Nephron (organoid): ENCODE measurements at regions not wholly inside any gene's neighbourhood (a gene's known extent, or its start where the extent isn't known, plus 50 kb on each side); places are given as distances from the start of the nearest gene placed in this dataset.

Experiments used
- H3K27ac Mint-ChIP-seq, 3 experiments: 2 replicates each; pipeline ENCODE4 v1.8.0; 2020; ENCODE audit warnings: mixed read lengths in 3 of 3, mild to moderate bottlenecking in 2 of 3, moderate library complexity in 1 of 3
- H3K27me3 Mint-ChIP-seq: 2 replicates; pipeline ENCODE4 v1.8.0; 2021; ENCODE audit warnings: low read depth, mild to moderate bottlenecking, moderate library complexity, mixed read lengths
- H3K36me3 Mint-ChIP-seq: 2 replicates; pipeline ENCODE4 v1.8.0; 2020; ENCODE audit warnings: low read depth, mixed read lengths
- H3K4me1 Mint-ChIP-seq: 2 replicates; pipeline ENCODE4 v1.8.0; 2020; ENCODE audit warnings: mixed read lengths
- H3K4me3 Mint-ChIP-seq, 3 experiments: 2 replicates each; pipeline ENCODE4 v1.8.0; 2020; ENCODE audit warnings: mild to moderate bottlenecking in 3 of 3, mixed read lengths in 3 of 3, moderate library complexity in 2 of 3
- H3K9me3 Mint-ChIP-seq: 2 replicates; pipeline ENCODE4 v1.8.0; 2020; ENCODE audit warnings: mixed read lengths
- TF ChIP-seq, protein P1 (sequence below), 3 experiments: fragments of 200-600 bp; sonication (generic); IDR thresholded peaks; one replicate each; pipeline ENCODE4 v1.5.0; 2021; ENCODE audit warnings: antibody characterized with exemption in 3 of 3; ENCODE audit not compliant: unreplicated experiment in 3 of 3

DNA sequence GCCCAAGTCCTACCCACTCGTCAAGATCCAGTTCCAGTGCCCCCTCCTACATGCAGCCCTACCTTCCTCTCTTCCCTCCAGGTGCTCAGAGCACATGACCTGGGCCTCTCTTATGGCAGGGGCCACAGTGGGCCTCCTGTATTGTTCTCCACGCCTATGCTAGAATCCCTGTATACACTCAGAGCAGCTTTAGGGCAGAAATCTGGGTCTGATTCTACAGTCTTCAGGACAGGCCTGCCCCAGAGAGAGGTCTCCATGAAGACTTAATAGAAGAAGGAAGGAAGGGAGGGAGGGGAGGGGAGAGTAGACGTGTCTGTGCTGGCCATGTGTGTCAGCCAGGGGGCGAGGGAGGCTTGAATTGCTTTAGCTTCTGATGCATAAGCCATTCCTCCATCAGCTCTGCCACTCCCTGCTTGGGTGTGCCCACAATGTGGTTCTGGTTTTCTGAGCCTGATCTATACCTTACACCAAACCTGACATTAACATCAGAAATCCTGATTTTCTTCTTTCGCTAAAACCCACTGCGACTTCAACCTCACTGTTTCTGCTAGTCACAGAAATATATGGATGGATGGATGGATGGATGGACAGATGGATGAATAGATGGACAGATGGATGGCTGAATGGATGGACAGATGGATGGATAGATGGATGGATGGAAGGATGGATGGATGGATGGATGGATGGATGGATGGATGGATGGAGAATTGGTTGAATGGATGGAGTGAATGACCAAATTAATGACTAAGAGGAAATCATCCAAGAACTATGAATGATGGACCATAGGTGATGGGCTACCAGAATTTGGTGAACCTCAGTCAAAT is 56.6 kb upstream of the PRDM11 start:
- no peaks in the 10 kb centered on the region for H3K36me3 Mint-ChIP-seq
- H3K4me1 Mint-ChIP-seq, result peaks cover 36% of the 10 kb centered on the region
- no peaks in the 10 kb centered on the region for H3K9me3 Mint-ChIP-seq
- TF ChIP-seq, protein P1, sequence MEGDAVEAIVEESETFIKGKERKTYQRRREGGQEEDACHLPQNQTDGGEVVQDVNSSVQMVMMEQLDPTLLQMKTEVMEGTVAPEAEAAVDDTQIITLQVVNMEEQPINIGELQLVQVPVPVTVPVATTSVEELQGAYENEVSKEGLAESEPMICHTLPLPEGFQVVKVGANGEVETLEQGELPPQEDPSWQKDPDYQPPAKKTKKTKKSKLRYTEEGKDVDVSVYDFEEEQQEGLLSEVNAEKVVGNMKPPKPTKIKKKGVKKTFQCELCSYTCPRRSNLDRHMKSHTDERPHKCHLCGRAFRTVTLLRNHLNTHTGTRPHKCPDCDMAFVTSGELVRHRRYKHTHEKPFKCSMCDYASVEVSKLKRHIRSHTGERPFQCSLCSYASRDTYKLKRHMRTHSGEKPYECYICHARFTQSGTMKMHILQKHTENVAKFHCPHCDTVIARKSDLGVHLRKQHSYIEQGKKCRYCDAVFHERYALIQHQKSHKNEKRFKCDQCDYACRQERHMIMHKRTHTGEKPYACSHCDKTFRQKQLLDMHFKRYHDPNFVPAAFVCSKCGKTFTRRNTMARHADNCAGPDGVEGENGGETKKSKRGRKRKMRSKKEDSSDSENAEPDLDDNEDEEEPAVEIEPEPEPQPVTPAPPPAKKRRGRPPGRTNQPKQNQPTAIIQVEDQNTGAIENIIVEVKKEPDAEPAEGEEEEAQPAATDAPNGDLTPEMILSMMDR (IDR thresholded peaks at IDR 0.05; ENCODE audit: unreplicated experiment in 3 of 3), result peak in 2 of 3 experiments; percentile 8 to 11
- peak overlapping the region; percentile 17 to 54 (median 46) for H3K27ac Mint-ChIP-seq
- H3K4me3 Mint-ChIP-seq, result peak overlapping the region in 1 of 3 experiments; percentile 1
- H3K27me3 Mint-ChIP-seq, result peaks cover 17% of the 10 kb centered on the region

DNA sequence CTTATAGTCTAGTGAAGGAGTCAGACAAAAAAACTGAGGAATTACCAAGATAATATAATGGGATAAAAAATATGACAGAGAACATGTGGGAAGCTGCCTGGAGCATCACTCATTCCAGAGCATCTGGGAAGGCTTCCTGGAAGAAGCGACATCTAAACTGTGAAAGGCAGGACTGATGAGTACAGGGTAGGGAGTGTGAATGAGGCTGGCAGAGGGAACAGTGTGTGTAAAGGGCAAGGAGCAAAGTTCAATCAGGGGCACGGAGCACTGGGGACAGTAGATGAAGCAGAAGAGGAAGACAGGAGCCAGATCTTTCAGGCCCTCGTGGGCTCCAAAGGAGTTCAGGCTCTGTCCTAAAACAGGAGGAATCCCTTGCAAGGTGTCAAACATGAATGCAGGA is 55.8 kb upstream of the PRDM11 start:
- Mint-ChIP-seq H3K27me3 (peaks cover 22% of the 10 kb centered on the region), H3K9me3 (no peaks in the 10 kb centered on the region), H3K27ac (no peak overlapping the region), H3K4me3 (no peak overlapping the region), H3K4me1 (peaks cover 36% of the 10 kb centered on the region), H3K36me3 (no peaks in the 10 kb centered on the region)
- TF ChIP-seq, protein P1 (IDR thresholded peaks at IDR 0.05; ENCODE audit: unreplicated experiment in 3 of 3), result no peak

DNA sequence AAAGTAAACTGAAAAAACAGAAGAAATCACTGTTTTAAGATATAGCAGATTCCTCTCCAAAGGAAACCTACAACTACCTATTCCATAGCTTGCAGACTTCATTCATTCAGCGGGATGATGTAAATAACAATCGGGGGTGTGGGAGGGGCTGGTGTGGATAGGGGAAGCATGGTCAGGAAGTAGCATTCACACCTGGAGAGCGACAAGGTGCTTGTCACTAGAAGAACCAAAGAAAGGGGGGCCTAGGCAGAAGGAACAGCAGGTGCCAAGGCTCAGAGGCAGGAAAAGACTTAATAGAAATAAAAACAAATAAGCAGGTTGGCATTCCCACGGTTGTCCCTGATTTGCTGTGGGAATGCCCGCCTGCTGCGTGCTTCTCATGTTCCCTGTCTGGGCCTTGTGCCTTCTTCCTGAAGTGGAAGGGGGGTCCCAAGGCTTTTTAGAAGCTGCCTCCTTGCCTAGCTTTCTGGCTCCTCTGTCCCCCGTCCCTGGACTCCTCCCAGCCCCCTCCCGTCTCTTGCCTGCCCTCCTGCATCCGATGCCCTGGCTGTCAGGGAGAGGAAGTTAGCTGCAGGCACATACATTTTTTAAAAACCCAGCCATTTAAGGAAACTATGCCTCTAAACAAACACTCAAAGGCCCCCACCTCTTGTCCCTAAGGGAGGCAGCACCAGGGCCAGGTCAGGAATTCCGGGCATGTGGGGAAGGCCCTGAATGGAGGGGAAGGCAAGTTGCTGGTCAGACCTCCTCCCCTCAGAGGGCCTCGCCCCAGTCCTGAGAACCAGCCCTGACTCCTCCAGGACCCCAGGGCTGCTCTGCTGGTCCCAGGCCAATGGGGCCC is 54.7 kb upstream of the PRDM11 start:
- Mint-ChIP-seq H3K4me1 (peaks cover 36% of the 10 kb centered on the region), H3K36me3 (no peaks in the 10 kb centered on the region), H3K27ac (no peak overlapping the region), H3K4me3 (no peak overlapping the region), H3K9me3 (no peaks in the 10 kb centered on the region), H3K27me3 (peaks cover 27% of the 10 kb centered on the region)
- TF ChIP-seq, protein P1 (IDR thresholded peaks at IDR 0.05; ENCODE audit: unreplicated experiment in 3 of 3), result no peak

DNA sequence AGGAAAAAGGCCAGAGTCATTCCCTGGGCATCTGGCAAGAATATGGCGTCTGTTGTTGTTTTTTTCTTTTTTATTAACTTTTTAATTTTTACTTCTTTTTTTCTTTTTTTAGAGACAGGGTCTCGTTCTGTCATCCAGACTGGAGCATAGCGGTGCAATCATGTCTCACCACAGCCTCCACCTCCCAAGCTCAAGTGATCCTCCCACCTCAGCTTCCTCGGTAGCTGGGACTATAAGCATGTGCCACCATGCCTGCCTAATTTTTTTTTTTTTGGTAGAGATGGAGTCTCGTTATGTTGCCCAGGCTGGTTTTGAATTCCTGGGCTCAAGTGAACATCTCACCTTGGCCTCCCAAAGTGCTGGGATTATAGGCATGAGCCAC is 54.0 kb upstream of the PRDM11 start:
- no peak overlapping the region for H3K27ac Mint-ChIP-seq
- TF ChIP-seq, protein P1 (IDR thresholded peaks at IDR 0.05; ENCODE audit: unreplicated experiment in 3 of 3), result no peak
- peaks cover 32% of the 10 kb centered on the region for H3K27me3 Mint-ChIP-seq
- peaks cover 33% of the 10 kb centered on the region for H3K4me1 Mint-ChIP-seq
- H3K36me3 Mint-ChIP-seq, result no peaks in the 10 kb centered on the region
- H3K4me3 Mint-ChIP-seq, result no peak overlapping the region
- H3K9me3 Mint-ChIP-seq, result no peaks in the 10 kb centered on the region

DNA sequence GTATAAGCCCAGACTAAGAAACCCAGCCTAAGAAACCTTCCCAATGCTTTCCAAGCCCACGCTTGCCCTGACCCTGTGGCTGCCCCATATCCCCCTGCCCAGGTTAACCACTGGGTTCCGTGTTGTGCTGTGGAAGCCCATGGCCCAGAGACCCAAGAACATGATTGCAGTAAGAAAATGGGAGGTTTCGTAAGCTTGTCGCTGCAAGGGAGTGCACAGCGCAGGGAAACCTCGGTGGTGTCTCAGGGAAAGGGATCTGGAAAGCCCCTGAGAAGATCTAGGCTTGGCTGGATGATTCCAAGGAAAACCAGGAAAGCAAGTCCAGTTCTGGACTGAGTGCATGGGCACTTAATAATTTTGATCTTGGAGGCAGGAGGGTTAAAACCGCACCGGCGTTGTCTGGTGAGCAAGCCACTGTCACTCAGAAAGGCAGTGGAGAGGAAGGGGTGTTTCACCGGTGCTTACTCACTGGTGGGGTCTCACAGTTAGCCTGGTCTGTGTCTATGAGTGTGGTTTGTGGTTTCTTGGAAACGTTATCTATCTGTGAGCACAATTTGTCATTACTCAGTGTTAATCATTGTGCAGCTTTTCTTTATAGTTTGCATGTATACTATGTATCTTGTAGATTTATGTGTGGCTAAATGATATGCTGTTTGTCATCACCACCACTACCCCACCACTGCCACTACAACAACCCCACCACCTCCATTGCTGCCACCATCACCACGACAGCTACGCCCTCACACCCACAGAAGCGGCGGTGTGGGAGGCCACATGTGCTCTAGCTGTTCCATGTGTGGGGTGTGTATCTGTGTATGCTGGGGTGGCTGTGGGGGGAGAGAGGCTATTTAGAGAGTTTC is 53.3 kb upstream of the PRDM11 start:
- peaks cover 39% of the 10 kb centered on the region for H3K27me3 Mint-ChIP-seq

More for the DNA sequence above, 53.3 kb upstream of the PRDM11 start:
- H3K27ac Mint-ChIP-seq, result peak overlapping the region in 1 of 3 experiments; percentile 68
- TF ChIP-seq, protein P1 (IDR thresholded peaks at IDR 0.05; ENCODE audit: unreplicated experiment in 3 of 3), result no peak
- H3K4me3 Mint-ChIP-seq, result no peak overlapping the region
- peaks cover 29% of the 10 kb centered on the region for H3K4me1 Mint-ChIP-seq
- no peaks in the 10 kb centered on the region for H3K36me3 Mint-ChIP-seq
- no peaks in the 10 kb centered on the region for H3K9me3 Mint-ChIP-seq
